Neural cell (in vitro differentiated cells): ENCODE measurements at regions not wholly inside any gene's neighbourhood (a gene's known extent, or its start where the extent isn't known, plus 50 kb on each side); places are given as distances from the start of the nearest gene placed in this dataset.

Experiments
- H2AFZ ChIP-seq: fragments of 200-600, 300-800 bp; sonication (generic), shearing (Covaris generic); 2 replicates; pipeline ENCODE4 v1.6.0; 2014; ENCODE audit warnings: low read depth, mild to moderate bottlenecking, antibody characterized with exemption, low read length, moderate library complexity
- H3F3A ChIP-seq: fragments of 200-600 bp; shearing (Covaris generic); 2 replicates; pipeline ENCODE4 v1.6.1; 2016; ENCODE audit warnings: mild to moderate bottlenecking, moderate library complexity, mixed read lengths, antibody characterized with exemption, low read length; ENCODE audit not compliant: insufficient read depth, poor library complexity, severe bottlenecking
- H3K27ac ChIP-seq: fragments of 200-600, 300-800 bp; sonication (generic), shearing (Covaris generic); 2 replicates; pipeline ENCODE4 v1.5.1; 2014; ENCODE audit warnings: mild to moderate bottlenecking, low read length, moderate library complexity
- H3K27me3 ChIP-seq: fragments of 300-800, 200-600 bp; sonication (generic), shearing (Covaris generic); 2 replicates; pipeline ENCODE4 v1.6.0; 2014; ENCODE audit warnings: mild to moderate bottlenecking, low read depth, low read length, moderate library complexity; ENCODE audit not compliant: insufficient read depth
- H3K36me3 ChIP-seq: fragments of 300-800, 200-600 bp; sonication (generic), shearing (Covaris generic); 2 replicates; pipeline ENCODE4 v1.5.1; 2014; ENCODE audit warnings: mild to moderate bottlenecking, antibody characterized with exemption, low read length, moderate library complexity; ENCODE audit not compliant: insufficient read depth
- H3K4me2 ChIP-seq: fragments of 300-800, 200-600 bp; sonication (generic), shearing (Covaris generic); 2 replicates; pipeline ENCODE4 v1.6.0; 2014; ENCODE audit warnings: mild to moderate bottlenecking, low read length
- H3K4me3 ChIP-seq: fragments of 300-800, 200-600 bp; sonication (generic), shearing (Covaris generic); 2 replicates; pipeline ENCODE4 v1.5.1; 2014; ENCODE audit warnings: mild to moderate bottlenecking, low read length, moderate library complexity
- H3K79me2 ChIP-seq: fragments of 200-600 bp; shearing (Covaris generic); replicated peaks from 2 replicates; pipeline ENCODE4 v1.6.0; 2014; ENCODE audit warnings: mild to moderate bottlenecking, low read length, moderate library complexity; ENCODE audit not compliant: insufficient read depth
- H3K9ac ChIP-seq: fragments of 300-800, 200-600 bp; sonication (generic), shearing (Covaris generic); 2 replicates; pipeline ENCODE4 v1.6.1; 2016; ENCODE audit warnings: mild to moderate bottlenecking, low read length, mixed read lengths
- H3K9me2 ChIP-seq: fragments of 200-600 bp; shearing (Covaris generic); 2 replicates; pipeline ENCODE4 v1.6.1; 2016; ENCODE audit warnings: mild to moderate bottlenecking, low read length, mixed read lengths; ENCODE audit not compliant: insufficient read depth
- H3K9me3 ChIP-seq: fragments of 200-600, 300-800 bp; sonication (generic), shearing (Covaris generic); 2 replicates; pipeline ENCODE4 v1.6.1; 2016; ENCODE audit warnings: mild to moderate bottlenecking, mixed run types, low read length, moderate library complexity, mixed read lengths
- H4K20me1 ChIP-seq: fragments of 200-600 bp; shearing (Covaris generic); 2 replicates; pipeline ENCODE4 v1.6.1; 2016; ENCODE audit warnings: mild to moderate bottlenecking, mixed run types; ENCODE audit not compliant: insufficient read depth
- EP300 ChIP-seq: fragments of 450-650 bp; conservative IDR thresholded peaks from 2 replicates; pipeline ENCODE4 v1.6.1; 2014; ENCODE audit warnings: antibody characterized with exemption, mild to moderate bottlenecking, moderate library complexity; ENCODE audit not compliant: poor library complexity, severe bottlenecking
- EZH2 ChIP-seq: fragments of 200-600, 300-800 bp; shearing (Covaris generic), sonication (generic); IDR thresholded peaks from 2 replicates; pipeline ENCODE4 v1.6.1; 2014; ENCODE audit warnings: antibody characterized with exemption, low read length, borderline replicate concordance, mild to moderate bottlenecking; ENCODE audit not compliant: insufficient read depth, poor library complexity, severe bottlenecking
- MXI1 ChIP-seq: fragments of 450-650 bp; conservative IDR thresholded peaks from 2 replicates; pipeline ENCODE4 v1.6.1; 2014; ENCODE audit warnings: antibody characterized with exemption, mild to moderate bottlenecking; ENCODE audit not compliant: poor library complexity, severe bottlenecking
- POLR2AphosphoS5 ChIP-seq: IDR thresholded peaks from 2 replicates; pipeline ENCODE4 v1.6.1; 2012
- RAD21 ChIP-seq: fragments of 450-650 bp; conservative IDR thresholded peaks from 2 replicates; pipeline ENCODE4 v1.6.1; 2014; ENCODE audit warnings: antibody characterized with exemption, mild to moderate bottlenecking, moderate library complexity
- SMC3 ChIP-seq: fragments of 450-650 bp; conservative IDR thresholded peaks from 2 replicates; pipeline ENCODE4 v1.6.1; 2014; ENCODE audit warnings: antibody characterized with exemption, mild to moderate bottlenecking, moderate library complexity; ENCODE audit not compliant: poor library complexity
- TAF1 ChIP-seq: IDR thresholded peaks from 2 replicates; pipeline ENCODE4 v1.6.1; 2012; ENCODE audit warnings: low read depth
- TF ChIP-seq, protein P1 (sequence below): IDR thresholded peaks from 2 replicates; pipeline ENCODE4 v1.6.1; 2012; ENCODE audit warnings: borderline replicate concordance
- TF ChIP-seq, protein P2 (sequence below): fragments of 450-650 bp; IDR thresholded peaks from 2 replicates; pipeline ENCODE4 v1.5.1; 2014; ENCODE audit warnings: antibody characterized with exemption, mild to moderate bottlenecking, moderate library complexity; ENCODE audit not compliant: poor library complexity, severe bottlenecking

DNA sequence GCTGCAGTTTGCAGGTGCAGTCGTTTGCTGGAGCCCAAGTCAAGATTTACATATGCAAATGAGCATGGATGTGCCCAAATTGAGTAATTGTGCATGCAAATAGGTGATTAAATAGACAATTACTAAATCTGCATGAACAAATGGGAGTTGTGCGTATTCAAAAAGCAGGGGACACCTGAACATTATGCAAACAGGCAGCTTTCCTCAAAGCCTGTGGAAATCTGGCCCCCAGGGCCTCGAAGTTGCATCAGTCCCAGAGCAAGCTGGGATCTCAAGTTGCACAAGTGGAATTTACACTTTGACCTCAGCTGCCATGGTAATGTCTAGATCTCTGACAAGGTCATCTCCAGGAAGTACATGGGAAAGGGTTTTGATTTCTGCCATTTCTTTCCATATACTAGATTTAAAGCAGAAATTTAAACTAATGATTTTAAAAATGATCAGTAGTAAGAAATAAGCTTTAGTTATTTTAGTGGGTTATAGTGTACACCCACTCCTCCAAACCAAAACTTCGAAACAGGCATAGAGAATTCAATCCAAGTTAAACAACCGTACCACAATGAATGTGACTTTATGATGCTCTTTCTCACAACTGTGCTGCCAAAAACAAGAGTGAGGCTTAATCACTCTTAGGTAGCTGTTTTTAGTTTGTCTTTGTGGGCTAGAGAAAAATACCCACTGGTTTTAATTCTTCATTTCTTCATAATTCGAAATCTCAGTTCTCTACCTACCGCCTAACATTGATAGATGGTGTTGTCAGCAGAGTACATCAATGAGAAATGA is 110.7 kb downstream of the RND3 start:
- Histone ChIP-seq H3K27me3 (no peaks in the 10 kb centered on the region), H3K9me3 (no peaks in the 10 kb centered on the region), H2AFZ (no peak overlapping the region), H3K4me3 (no peak overlapping the region), H3K4me2 (no peak overlapping the region), H3K79me2 (no peaks in the 10 kb centered on the region), H3K36me3 (no peaks in the 10 kb centered on the region), H3K27ac (no peak overlapping the region), H3K9ac (no peak overlapping the region), H4K20me1 (no peaks in the 10 kb centered on the region), H3F3A (no peaks in the 10 kb centered on the region), H3K9me2 (no peaks in the 10 kb centered on the region)
- TF ChIP-seq POLR2AphosphoS5 = no peak
- no peak for TF ChIP-seq EP300
- TF ChIP-seq, protein P1, sequence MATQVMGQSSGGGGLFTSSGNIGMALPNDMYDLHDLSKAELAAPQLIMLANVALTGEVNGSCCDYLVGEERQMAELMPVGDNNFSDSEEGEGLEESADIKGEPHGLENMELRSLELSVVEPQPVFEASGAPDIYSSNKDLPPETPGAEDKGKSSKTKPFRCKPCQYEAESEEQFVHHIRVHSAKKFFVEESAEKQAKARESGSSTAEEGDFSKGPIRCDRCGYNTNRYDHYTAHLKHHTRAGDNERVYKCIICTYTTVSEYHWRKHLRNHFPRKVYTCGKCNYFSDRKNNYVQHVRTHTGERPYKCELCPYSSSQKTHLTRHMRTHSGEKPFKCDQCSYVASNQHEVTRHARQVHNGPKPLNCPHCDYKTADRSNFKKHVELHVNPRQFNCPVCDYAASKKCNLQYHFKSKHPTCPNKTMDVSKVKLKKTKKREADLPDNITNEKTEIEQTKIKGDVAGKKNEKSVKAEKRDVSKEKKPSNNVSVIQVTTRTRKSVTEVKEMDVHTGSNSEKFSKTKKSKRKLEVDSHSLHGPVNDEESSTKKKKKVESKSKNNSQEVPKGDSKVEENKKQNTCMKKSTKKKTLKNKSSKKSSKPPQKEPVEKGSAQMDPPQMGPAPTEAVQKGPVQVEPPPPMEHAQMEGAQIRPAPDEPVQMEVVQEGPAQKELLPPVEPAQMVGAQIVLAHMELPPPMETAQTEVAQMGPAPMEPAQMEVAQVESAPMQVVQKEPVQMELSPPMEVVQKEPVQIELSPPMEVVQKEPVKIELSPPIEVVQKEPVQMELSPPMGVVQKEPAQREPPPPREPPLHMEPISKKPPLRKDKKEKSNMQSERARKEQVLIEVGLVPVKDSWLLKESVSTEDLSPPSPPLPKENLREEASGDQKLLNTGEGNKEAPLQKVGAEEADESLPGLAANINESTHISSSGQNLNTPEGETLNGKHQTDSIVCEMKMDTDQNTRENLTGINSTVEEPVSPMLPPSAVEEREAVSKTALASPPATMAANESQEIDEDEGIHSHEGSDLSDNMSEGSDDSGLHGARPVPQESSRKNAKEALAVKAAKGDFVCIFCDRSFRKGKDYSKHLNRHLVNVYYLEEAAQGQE = no peak

DNA sequence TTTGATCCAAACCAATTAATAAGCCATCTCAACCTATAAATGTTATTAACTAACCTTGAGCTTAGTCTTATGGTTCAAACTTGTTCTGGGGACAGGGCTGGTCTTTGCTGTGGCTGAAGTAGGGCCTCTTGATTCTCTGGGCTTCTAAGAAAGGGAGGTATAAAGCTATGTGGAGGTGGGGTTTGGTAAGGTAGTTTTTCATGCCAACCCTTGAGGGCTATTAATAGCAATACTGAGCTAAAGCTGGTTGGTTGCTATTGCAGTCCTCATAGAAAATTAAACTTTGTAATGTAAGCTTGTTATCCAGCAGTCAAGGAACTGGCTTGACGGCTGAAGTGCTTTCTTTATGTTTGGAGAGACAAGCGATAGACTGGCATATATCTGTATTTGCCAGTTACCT is 112.1 kb downstream of the RND3 start:
- Histone ChIP-seq H4K20me1 (no peaks in the 10 kb centered on the region), H2AFZ (no peak overlapping the region), H3K4me2 (no peak overlapping the region), H3K27ac (no peak overlapping the region), H3F3A (no peaks in the 10 kb centered on the region), H3K27me3 (no peaks in the 10 kb centered on the region), H3K79me2 (no peaks in the 10 kb centered on the region), H3K4me3 (no peak overlapping the region), H3K9ac (no peak overlapping the region), H3K9me2 (no peaks in the 10 kb centered on the region), H3K9me3 (no peaks in the 10 kb centered on the region), H3K36me3 (no peaks in the 10 kb centered on the region)
- no peak for TF ChIP-seq RAD21
- TF ChIP-seq, protein P1 = no peak

DNA sequence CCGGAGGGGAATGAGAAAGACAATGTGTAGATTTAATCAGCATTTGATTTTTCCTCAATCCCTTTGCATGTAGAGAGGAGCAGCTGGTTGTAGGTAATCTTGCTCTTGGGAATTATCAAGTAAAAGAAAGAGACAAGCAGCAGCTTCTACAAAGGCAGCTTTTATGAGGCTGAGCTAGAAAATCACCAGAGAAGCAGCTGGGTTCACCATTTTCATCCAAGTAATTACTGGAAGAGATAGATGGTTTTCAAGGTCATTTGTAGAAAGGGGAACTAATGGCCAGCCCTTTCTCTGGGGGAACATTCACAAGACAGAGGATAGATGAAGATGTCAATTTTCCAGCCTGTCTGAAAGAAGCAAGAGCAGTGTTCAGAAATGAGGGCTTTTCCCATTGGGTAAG is 113.0 kb downstream of the RND3 start:
- Histone ChIP-seq H3K27me3 (no peaks in the 10 kb centered on the region), H3K9me3 (no peaks in the 10 kb centered on the region), H3K36me3 (no peaks in the 10 kb centered on the region), H3F3A (no peaks in the 10 kb centered on the region), H2AFZ (no peak overlapping the region), H3K9ac (no peak overlapping the region), H3K9me2 (no peaks in the 10 kb centered on the region), H4K20me1 (no peaks in the 10 kb centered on the region), H3K27ac (no peak overlapping the region), H3K4me3 (no peak overlapping the region), H3K79me2 (no peaks in the 10 kb centered on the region), H3K4me2 (no peak overlapping the region)
- TF ChIP-seq POLR2AphosphoS5 (no peak), TAF1 (no peak), SMC3 (no peak), MXI1 (no peak), EZH2 (no peak), EP300 (no peak), RAD21 (no peak)
- TF ChIP-seq, protein P1 = no peak
- TF ChIP-seq, protein P2, sequence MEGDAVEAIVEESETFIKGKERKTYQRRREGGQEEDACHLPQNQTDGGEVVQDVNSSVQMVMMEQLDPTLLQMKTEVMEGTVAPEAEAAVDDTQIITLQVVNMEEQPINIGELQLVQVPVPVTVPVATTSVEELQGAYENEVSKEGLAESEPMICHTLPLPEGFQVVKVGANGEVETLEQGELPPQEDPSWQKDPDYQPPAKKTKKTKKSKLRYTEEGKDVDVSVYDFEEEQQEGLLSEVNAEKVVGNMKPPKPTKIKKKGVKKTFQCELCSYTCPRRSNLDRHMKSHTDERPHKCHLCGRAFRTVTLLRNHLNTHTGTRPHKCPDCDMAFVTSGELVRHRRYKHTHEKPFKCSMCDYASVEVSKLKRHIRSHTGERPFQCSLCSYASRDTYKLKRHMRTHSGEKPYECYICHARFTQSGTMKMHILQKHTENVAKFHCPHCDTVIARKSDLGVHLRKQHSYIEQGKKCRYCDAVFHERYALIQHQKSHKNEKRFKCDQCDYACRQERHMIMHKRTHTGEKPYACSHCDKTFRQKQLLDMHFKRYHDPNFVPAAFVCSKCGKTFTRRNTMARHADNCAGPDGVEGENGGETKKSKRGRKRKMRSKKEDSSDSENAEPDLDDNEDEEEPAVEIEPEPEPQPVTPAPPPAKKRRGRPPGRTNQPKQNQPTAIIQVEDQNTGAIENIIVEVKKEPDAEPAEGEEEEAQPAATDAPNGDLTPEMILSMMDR = no peak
